Retinal pigment epithelial cell (primary cell): ENCODE measurements at regions not wholly inside any gene's neighbourhood (a gene's known extent, or its start where the extent isn't known, plus 50 kb on each side); places are given as distances from the start of the nearest gene placed in this dataset.

Source experiments
- DNase-seq: peaks from one replicate; pipeline ENCODE4 v3.0.0-alpha.2; 2010; ENCODE audit warnings: low read depth
- H3K4me3 ChIP-seq: 2 replicates; pipeline ENCODE4 v1.5.1; 2011; ENCODE audit warnings: mild to moderate bottlenecking, low read length, control low read depth, moderate library complexity
- TF ChIP-seq, protein P1 (sequence below): conservative IDR thresholded peaks from 2 replicates; pipeline ENCODE4 v1.5.1; 2011; ENCODE audit warnings: low read depth, low read length, control low read depth, inconsistent platforms

DNA sequence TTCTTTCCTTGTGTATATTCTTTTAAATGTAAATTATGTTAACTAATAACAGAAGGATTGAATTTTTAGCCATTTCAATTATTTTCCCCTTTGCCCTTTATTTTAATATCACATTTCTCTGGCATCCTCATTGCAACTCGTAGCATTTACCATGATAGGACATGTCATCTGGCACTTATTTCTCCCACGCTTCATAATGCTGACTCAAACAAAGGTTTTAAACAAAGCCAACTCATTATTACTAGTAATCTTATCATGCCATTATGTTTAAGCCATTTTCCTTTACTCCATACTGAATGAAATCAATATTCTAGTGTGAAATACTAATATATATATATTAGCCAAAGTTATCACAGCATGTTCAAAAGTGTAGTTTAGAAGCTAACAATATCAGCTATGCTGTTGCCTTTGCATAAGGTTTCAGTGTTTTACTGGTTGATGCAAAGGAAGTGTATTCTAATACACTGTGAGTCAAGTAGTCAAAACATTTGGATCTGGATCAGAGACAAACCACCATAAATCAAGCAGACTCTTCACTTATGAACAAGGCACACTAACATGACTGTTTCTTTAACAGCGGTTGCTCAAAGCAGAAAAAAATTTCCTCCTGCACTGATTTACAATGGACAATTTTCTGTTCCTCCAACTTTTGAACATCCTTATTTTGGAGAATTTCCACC lies 281.6 kb downstream of the SLC7A11 start:
- no peak overlapping the region for H3K4me3 ChIP-seq
- no peak for DNase-seq
- TF ChIP-seq, protein P1, sequence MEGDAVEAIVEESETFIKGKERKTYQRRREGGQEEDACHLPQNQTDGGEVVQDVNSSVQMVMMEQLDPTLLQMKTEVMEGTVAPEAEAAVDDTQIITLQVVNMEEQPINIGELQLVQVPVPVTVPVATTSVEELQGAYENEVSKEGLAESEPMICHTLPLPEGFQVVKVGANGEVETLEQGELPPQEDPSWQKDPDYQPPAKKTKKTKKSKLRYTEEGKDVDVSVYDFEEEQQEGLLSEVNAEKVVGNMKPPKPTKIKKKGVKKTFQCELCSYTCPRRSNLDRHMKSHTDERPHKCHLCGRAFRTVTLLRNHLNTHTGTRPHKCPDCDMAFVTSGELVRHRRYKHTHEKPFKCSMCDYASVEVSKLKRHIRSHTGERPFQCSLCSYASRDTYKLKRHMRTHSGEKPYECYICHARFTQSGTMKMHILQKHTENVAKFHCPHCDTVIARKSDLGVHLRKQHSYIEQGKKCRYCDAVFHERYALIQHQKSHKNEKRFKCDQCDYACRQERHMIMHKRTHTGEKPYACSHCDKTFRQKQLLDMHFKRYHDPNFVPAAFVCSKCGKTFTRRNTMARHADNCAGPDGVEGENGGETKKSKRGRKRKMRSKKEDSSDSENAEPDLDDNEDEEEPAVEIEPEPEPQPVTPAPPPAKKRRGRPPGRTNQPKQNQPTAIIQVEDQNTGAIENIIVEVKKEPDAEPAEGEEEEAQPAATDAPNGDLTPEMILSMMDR = no peak

DNA sequence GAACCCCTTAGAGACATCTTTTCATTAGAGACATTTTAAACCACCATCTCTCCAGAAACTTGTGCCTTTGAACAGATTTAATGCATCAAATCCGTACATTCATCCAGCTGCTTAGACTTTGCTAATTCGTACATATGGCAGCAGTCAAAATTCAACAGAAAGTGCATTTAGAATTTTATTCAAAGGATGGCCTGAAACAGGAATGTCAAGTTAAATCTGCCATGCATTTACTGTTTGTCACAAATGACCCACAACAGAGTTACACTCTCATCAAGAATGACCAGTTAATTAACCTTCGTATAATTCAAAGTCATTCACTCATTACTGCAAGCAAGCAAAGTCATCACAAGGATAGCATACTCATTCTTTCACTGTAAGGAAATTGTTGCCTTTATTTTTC lies 284.3 kb downstream of the SLC7A11 start:
- DNase-seq = no peak
- H3K4me3 ChIP-seq = no peak overlapping the region
- TF ChIP-seq, protein P1 = no peak

DNA sequence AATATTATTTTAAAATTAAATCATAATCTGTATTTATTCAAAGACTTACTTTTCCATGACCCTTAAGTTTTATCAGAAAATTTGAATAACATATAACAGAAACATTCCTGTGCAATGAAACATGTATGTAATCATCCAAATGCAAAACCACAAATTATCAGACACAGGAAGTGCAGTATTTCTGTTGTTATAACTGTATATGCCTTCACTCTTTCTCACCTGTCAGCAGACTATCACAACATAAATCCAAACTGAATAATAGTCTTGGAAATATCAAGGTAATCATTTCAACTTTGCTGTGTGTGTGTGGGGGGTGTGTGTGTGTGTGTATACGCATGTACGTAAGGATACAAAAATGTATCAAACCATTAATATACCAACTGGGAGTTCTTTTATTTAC lies 285.9 kb downstream of the SLC7A11 start:
- no peak overlapping the region for H3K4me3 ChIP-seq
- TF ChIP-seq, protein P1 = no peak
- no peak for DNase-seq

DNA sequence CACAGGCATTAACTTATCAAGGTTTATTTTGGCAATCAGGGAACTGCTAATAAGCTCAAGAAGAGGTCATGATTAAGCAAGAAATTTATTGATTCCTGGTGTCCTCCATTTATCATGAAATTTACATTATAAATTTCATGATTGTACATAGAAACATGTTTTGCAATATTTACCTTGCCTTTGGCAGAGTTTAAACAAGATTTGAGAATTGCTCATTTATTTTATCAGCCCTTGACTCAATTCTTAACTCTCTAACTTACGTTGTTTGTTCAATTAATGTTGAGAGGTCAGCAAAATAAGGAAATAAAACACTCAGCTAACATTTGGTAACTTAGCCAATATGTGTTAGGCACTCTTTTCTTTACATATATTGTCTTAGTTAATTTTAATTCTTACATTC lies 286.6 kb downstream of the SLC7A11 start:
- TF ChIP-seq, protein P1 = no peak
- no peak overlapping the region for H3K4me3 ChIP-seq
- DNase-seq = no peak

DNA sequence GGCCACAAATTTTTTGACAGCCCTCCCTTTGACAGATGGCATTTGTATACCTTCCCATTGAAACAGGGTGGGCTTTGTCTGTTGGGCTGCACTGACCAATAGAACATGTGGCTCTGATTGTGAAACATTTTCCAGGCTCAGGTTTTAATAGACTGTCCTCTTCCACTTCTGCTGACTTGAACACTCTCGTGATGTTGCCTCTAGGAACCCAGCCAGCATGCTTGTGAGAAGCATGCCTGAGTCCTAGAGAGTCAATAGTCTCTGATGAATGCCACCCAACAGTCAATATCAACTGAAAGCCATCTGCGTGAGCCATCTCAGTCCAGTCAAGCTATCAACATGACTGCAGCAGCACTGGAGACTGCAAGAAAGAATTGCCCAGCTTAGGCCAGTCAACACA lies 290.0 kb downstream of the SLC7A11 start:
- no peak overlapping the region for H3K4me3 ChIP-seq
- DNase-seq = no peak
- TF ChIP-seq, protein P1 = no peak

DNA sequence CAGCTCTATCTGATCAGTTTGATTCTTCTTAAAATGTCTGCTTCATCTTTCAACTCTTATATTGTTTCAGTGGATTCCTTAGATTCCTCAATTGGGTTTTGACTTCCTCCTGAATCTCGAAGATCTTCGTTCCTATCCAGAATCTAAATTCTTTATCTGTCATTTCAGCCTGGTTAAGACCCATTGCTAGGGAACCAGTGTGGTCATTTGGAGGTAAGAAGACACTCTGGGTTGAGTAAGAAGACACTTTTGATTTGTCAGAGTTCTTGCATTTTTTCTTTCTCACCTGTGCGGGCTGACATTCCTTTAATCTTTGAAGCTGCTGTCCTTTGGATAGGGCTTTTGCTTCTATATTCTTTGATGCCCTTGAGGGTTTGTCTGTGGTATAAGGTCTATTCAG lies 291.9 kb downstream of the SLC7A11 start:
- TF ChIP-seq, protein P1 = no peak
- H3K4me3 ChIP-seq = no peak overlapping the region
- no peak for DNase-seq

DNA sequence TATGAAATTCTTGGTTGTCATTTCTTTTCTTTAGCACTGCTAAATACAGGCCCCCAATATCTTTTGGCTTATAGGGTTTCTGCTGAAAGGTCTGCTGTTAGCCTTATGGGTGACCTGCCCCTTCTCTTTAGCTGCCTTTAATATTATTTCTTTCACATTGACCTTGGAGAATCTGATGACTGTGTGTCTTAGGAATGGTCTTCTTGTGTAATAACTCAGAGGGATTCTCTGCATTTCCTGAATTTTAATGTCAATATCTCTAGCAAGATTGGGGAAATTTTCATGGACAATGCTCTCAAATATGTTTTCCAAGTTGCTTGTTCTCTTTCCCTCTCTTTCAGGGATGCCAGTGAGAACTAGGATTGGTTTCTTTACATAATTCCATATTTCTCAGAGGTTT lies 292.4 kb downstream of the SLC7A11 start:
- no peak for DNase-seq
- no peak overlapping the region for H3K4me3 ChIP-seq

More for the DNA sequence above, 292.4 kb downstream of the SLC7A11 start:
- TF ChIP-seq, protein P1 = no peak
